Liver (tissue), 3 donors: ENCODE measurements at regions not wholly inside any gene's neighbourhood (a gene's known extent, or its start where the extent isn't known, plus 50 kb on each side); places are given as distances from the start of the nearest gene placed in this dataset.
"Not testable (repeated sequence)": the region's sequence is repeated elsewhere in the genome, so short reads cannot be mapped to it uniquely, and the experiment has no call there.

ENCODE experiments used
- CTCF ChIP-seq: fragments of 150-350 bp; IDR thresholded peaks from 2 replicates; pipeline ENCODE4 v1.5.1; 2017; ENCODE audit warnings: improper control_type of control experiment, low read depth, low read length; ENCODE audit not compliant: missing input control
- EGR1 ChIP-seq, 2 donors: IDR thresholded peaks; 2 replicates each; pipeline ENCODE4 v1.6.1; 2016 to 2018; ENCODE audit warnings: antibody characterized with exemption in 2 of 2, low read depth in 2 of 2
- GABPA ChIP-seq, 2 donors: IDR thresholded peaks in 1 of 2; conservative IDR thresholded peaks in 1 of 2; 2 replicates each; pipeline ENCODE4 v1.6.1; 2016; ENCODE audit warnings: antibody characterized with exemption in 2 of 2, mild to moderate bottlenecking in 1 of 2, moderate library complexity in 1 of 2
- HNF4G ChIP-seq: IDR thresholded peaks from 2 replicates; pipeline ENCODE4 v1.6.1; 2016; ENCODE audit warnings: antibody characterized with exemption
- JUND ChIP-seq, 2 donors: IDR thresholded peaks; 2 replicates each; pipeline ENCODE4 v1.6.1; 2016; ENCODE audit warnings: antibody characterized with exemption in 2 of 2
- REST ChIP-seq: IDR thresholded peaks from 2 replicates; pipeline ENCODE4 v1.6.1; 2016; ENCODE audit warnings: antibody characterized with exemption, mild to moderate bottlenecking
- YY1 ChIP-seq: IDR thresholded peaks from 2 replicates; pipeline ENCODE4 v1.6.1; 2016; ENCODE audit warnings: antibody characterized with exemption, mild to moderate bottlenecking
- donor health status: healthy.
- donor health status: healthy.

GRCh38 chr7:6989968-6990367 lies 163.9 kb upstream of the CCZ1B start:
- not testable (repeated sequence) for TF ChIP-seq HNF4G; CTCF; GABPA (IDR thresholded peaks at IDR 0.05 in 1 of 2, conservative IDR thresholded peaks at IDR 0.05 in 1 of 2); REST; YY1; EGR1 (IDR thresholded peaks at IDR 0.05; ENCODE audit: low read depth in 2 of 2); JUND (IDR thresholded peaks at IDR 0.05)
